ENCODE measurements at regions not wholly inside any gene's neighbourhood (a gene's known extent, or its start where the extent isn't known, plus 50 kb on each side); places are given as distances from the start of the nearest gene placed in this dataset.

DNA sequence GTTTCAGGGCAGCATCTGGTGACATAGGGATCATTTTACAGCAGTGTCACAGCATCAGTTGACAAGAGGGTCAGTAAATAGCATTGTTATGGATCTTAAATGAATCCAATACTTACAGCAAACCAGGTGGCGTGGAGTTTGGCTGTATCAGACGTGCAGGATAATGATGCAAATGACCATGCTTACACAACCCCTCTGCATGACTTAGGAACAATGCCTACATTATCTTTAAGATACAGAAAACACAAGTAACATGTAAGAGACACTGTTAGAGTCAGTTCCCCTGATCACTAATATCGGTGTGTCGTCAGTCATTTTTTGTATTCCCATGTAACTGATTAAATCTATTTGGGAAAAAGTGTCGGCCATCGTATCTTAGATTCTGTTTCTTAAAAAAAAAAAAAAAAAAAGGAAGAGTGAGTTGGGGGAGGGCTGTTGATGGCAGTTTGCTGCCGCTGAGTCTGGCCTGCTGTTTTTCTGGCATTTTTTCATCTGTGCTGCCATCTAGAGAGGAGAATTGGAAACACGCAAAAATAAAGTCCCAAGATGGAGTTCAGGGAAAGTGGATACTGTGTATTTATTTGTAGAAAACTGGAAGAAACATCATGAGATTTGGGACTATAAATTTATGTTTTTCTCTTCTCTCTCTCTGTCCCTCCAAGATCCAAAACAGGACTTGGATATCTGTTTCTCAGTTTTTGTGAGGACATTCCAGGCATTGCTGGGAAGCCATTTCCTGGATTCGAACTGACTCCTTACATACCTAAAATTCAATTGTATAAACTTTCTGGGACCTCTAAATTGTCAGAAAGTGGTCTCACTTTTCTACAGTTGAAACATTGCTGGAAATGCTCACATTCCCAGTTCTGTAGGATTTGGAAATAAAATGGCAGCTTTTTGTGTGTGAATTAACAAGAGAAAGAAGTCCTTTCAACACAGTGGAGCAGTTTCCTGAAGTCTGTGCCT lies 60.3 kb upstream of the AGPS start:
- peak; percentile 22 for DNase-seq
- intact Hi-C loops (cut with micrococcal nuclease), result loop anchor here (5.0 to 10.0 kb wide), 2 partner anchors 65 to 392 kb away; no protein-coding TSS in a partner anchor
- H3K4me1 ChIP-seq, result peaks cover 5% of the 10 kb centered on the region
- H3K27ac ChIP-seq (replicated peaks), result peak overlapping the region; percentile 12
- H3K36me3 ChIP-seq, result peaks cover 3% of the 10 kb centered on the region
- TF ChIP-seq, protein P1, sequence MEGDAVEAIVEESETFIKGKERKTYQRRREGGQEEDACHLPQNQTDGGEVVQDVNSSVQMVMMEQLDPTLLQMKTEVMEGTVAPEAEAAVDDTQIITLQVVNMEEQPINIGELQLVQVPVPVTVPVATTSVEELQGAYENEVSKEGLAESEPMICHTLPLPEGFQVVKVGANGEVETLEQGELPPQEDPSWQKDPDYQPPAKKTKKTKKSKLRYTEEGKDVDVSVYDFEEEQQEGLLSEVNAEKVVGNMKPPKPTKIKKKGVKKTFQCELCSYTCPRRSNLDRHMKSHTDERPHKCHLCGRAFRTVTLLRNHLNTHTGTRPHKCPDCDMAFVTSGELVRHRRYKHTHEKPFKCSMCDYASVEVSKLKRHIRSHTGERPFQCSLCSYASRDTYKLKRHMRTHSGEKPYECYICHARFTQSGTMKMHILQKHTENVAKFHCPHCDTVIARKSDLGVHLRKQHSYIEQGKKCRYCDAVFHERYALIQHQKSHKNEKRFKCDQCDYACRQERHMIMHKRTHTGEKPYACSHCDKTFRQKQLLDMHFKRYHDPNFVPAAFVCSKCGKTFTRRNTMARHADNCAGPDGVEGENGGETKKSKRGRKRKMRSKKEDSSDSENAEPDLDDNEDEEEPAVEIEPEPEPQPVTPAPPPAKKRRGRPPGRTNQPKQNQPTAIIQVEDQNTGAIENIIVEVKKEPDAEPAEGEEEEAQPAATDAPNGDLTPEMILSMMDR (IDR thresholded peaks at IDR 0.05; ENCODE audit: borderline replicate concordance), result peak; percentile 73
- H3K9me3 ChIP-seq (replicated peaks), result no peaks in the 10 kb centered on the region
- H3K4me3 ChIP-seq, result peak overlapping the region; percentile 12
- no peaks in the 10 kb centered on the region for H3K27me3 ChIP-seq (ENCODE audit: low read depth)

DNA sequence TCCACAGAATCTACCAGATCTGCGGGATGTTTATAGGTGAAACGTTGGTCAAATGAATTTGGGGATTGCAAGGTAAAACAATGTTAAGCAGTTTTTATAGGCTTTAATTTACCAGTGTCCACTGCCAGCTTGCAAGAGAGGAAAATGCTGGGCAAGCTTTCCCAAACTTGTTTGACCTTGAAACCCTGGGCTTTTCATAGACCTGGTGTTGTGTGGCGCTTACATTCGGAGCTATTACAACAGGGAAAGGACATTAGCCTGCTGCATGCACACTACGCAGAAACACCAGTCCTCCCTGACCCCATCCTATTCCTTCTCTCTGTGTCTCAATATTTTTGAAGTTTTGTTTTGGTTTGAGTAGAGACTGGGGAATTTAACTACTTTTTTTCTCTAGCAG lies 59.6 kb upstream of the AGPS start:
- H3K27ac ChIP-seq (replicated peaks), result peak overlapping the region; percentile 12

DNA sequence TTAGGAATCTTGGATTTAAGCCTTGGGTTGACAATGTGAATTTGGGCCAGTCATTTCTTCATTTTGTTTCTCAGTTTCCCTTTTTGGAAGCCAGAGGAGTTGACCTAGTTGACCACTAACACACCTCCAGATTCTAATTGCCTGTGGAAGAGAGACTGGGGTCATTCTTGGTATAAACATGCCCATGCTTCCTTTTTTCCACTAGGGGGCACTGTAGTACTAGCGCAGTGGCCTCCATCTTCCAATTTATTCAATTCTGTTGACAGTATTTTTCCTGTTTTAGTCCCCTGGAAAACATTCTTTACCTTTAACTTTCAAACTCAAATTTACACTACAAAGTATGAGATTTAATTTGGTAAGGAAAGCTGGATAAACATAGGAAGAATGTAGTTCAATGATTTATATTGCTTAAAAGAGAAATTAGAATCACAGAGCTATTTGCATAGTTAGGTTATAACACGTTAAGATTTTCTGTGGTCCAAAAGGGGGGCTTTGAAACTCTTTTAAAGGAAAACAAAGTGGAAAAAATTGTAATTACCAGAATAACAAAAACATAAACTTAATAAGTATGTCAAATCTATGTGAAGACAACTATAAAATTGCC lies 57.5 kb upstream of the AGPS start:
- Histone ChIP-seq H3K36me3 (peaks cover 11% of the 10 kb centered on the region), H3K27me3 (ENCODE audit: low read depth) (no peaks in the 10 kb centered on the region), H3K27ac (replicated peaks) (no peak overlapping the region), H3K4me3 (no peak overlapping the region), H3K4me1 (peaks cover 5% of the 10 kb centered on the region), H3K9me3 (replicated peaks) (no peaks in the 10 kb centered on the region)
- TF ChIP-seq, protein P1 (IDR thresholded peaks at IDR 0.05; ENCODE audit: borderline replicate concordance), result peak; percentile 97
- intact Hi-C loops (cut with micrococcal nuclease), result loop anchor here (2.0 to 10.0 kb wide), 4 partner anchors 68 to 390 kb away; no protein-coding TSS in a partner anchor
- no peak for DNase-seq

More for the DNA sequence above, 59.6 kb upstream of the AGPS start:
- H3K4me3 ChIP-seq, result no peak overlapping the region
- DNase-seq, result no peak
- H3K4me1 ChIP-seq, result peaks cover 5% of the 10 kb centered on the region
- TF ChIP-seq, protein P1 (IDR thresholded peaks at IDR 0.05; ENCODE audit: borderline replicate concordance), result no peak
- intact Hi-C loops (cut with micrococcal nuclease), result loop anchor here (5.0 to 10.0 kb wide), 2 partner anchors 66 to 392 kb away; no protein-coding TSS in a partner anchor
- H3K9me3 ChIP-seq (replicated peaks), result no peaks in the 10 kb centered on the region
- H3K36me3 ChIP-seq, result peaks cover 8% of the 10 kb centered on the region
- H3K27me3 ChIP-seq (ENCODE audit: low read depth), result no peaks in the 10 kb centered on the region

DNA sequence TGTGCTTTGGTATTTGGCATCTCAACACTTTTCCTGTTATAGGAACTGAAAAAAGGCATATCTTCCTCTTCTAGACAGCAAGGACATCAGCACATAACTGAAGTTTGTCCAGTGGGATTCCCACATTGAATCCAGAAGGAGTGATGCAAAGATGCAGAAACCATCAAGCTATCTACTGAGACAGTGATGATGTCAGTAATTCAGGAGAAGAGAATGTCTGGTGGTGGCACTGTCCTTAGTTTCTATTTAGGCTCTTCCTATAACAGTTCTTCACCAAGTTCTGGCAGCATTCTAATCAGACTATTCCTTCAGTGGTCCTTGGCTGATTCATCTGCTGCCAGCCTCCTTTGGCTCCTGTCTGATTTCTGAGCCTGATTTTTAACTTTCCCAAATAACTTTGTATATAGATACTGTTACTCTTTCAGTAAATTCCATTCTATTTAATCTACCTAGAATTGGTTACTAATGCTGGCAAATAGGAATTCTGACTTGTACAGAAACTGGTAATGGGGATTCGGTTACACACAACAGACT lies 56.6 kb upstream of the AGPS start:
- TF ChIP-seq, protein P1 (IDR thresholded peaks at IDR 0.05; ENCODE audit: borderline replicate concordance), result no peak
- no peaks in the 10 kb centered on the region for H3K9me3 ChIP-seq (replicated peaks)
- DNase-seq, result no peak
- H3K4me1 ChIP-seq, result peaks cover 5% of the 10 kb centered on the region
- H3K27me3 ChIP-seq (ENCODE audit: low read depth), result no peaks in the 10 kb centered on the region
- intact Hi-C loops (cut with micrococcal nuclease), result loop anchor here (2.0 to 10.0 kb wide), 3 partner anchors 79 to 389 kb away; no protein-coding TSS in a partner anchor
- H3K36me3 ChIP-seq, result peaks cover 11% of the 10 kb centered on the region
- no peak overlapping the region for H3K27ac ChIP-seq (replicated peaks)
- H3K4me3 ChIP-seq, result no peak overlapping the region

DNA sequence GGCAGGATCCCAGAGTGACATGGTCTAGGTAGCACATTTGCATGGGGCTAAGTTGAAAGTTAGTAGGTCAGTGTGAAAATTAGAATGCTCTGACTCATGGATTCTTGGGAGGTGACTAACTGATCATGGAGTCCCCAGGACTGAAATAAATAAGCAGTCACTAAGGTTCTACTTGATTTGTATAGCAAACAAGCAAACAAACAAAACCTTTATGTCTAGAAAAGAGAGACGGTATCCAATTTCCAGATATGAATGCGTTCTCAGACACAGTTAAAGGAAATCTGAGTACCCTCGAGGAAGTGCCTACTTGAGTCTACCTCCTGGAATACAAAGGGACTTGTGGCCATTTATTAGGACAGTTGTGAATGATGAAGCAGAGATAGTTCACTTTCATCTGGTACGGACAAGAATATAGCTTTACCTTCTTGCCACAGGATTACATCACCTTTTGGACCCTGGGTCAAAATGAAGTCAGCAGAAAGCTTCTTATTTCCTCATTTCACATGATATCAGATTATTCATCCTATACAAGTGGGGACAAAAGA lies 54.3 kb upstream of the AGPS start:
- Histone ChIP-seq H3K4me3 (no peak overlapping the region), H3K27ac (replicated peaks) (no peak overlapping the region)
- intact Hi-C loops (cut with micrococcal nuclease), result loop anchor here (10.0 kb wide), 1 partner anchor 387 kb away; no protein-coding TSS in a partner anchor

More for the DNA sequence above, 54.3 kb upstream of the AGPS start:
- no peak for DNase-seq
- Histone ChIP-seq H3K4me1 (no peaks in the 10 kb centered on the region), H3K27me3 (ENCODE audit: low read depth) (no peaks in the 10 kb centered on the region), H3K36me3 (peaks cover 11% of the 10 kb centered on the region), H3K9me3 (replicated peaks) (no peaks in the 10 kb centered on the region)
- TF ChIP-seq, protein P1 (IDR thresholded peaks at IDR 0.05; ENCODE audit: borderline replicate concordance), result no peak

Data from left ventricle myocardium inferior (tissue), 1 donor.